Left renal cortex interstitium (tissue), 4 donors: ENCODE measurements at regions not wholly inside any gene's neighbourhood (a gene's known extent, or its start where the extent isn't known, plus 50 kb on each side); places are given as distances from the start of the nearest gene placed in this dataset.
"Not testable (repeated sequence)": the region's sequence is repeated elsewhere in the genome, so short reads cannot be mapped to it uniquely, and the experiment has no call there.

Experiments
- DNase-seq, 4 donors: peaks; one replicate each; pipeline ENCODE4 v3.0.0-alpha.2; 2013; ENCODE audit warnings: low read depth in 4 of 4, low spot score in 2 of 4, missing footprints in 1 of 4

DNA sequence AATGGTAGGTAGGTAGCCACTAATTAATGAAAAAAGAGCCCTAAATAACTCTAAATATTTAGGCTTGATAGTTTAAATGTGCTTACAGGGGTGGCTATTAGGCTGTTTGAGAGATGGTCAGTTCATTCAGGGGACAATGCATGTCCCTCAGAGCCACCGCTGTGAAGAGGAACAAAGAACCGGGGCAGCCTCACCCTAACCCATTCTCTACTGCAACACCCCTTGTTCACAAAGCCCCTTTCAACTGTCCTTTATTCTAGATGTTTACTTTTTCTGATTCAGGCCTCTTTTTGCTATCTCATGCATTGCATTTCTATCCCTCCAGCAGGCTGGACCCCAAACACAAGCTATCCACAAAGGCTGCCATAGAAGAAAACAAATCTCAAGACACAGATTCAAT is 906.7 kb downstream of the NR2F1-AS1 start:
- no peak for DNase-seq

DNA sequence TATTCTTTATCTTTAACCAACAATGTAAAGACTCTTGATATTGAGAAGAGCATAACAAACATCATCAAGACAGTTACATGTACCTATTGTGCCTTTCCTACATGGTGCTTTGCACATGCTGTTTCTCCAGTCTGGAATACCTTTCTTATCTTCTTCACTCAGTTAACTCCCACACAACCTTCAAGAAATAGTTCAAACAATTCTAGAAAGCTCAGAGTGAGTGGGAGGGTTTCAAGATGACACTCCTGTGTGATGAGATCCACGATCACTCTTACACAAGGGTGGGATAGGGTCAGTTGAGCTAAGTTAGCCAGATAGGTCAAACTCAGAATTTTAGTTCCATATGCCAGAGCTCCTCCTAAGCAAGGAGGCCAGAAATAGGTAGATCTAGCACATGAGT is 915.5 kb downstream of the NR2F1-AS1 start:
- DNase-seq: no peak

DNA sequence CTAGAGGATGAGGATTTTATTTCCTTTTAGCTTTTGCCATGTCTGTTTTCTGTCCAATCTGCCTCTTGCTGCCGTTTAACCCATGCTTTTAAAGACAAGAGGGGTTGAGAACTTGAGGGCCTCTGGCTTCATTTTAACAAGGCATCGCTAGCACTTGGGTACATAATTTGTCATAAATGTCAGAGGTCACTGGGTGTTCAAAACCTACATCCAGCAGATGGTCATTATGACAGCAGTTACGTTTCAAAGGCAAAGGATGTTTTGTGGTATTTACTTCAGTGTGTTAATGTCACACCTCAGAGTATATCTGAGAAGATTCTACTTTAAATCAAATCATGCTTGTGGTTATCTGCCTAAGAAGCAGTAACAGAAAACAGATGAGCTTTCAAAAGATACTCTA is 918.3 kb downstream of the NR2F1-AS1 start:
- no peak for DNase-seq

DNA sequence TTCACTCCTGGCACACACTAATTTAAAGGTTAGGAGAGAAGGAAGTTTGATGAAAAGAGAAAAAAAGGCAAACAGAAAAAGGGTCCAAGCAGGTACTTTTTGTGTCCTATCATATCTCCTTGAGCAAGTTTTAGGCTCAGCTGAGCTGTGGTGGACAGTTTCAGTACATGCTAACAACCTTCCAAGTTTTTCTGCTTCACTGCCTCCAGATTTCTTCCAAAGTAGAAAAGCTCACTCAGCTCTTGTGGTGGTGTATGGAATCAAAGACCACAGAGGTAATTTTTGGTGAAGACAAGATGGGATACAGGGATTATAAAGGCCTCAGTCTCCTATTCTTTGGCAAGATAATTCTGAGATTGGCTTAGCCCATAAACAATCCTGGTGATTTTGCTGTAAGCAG is 921.8 kb downstream of the NR2F1-AS1 start:
- DNase-seq: no peak

DNA sequence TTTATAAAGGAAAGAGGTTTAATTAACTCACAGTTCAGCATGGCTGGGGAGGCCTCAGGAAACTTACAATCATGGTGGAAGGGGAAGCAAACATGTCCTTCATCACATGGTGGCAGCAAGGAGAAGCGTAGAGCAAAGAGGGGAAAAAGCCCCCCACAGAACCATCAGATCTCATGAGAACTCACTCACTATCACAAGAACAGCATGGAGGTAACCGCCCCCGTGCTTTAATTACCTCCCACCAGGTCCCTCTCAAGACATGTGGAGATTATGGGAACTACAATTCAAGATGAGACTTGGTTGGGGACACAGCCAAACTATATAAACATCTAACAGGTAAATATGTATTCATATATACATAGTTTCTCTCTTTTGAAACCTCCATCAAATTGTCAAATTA is 926.4 kb downstream of the NR2F1-AS1 start:
- DNase-seq: not testable (repeated sequence)

DNA sequence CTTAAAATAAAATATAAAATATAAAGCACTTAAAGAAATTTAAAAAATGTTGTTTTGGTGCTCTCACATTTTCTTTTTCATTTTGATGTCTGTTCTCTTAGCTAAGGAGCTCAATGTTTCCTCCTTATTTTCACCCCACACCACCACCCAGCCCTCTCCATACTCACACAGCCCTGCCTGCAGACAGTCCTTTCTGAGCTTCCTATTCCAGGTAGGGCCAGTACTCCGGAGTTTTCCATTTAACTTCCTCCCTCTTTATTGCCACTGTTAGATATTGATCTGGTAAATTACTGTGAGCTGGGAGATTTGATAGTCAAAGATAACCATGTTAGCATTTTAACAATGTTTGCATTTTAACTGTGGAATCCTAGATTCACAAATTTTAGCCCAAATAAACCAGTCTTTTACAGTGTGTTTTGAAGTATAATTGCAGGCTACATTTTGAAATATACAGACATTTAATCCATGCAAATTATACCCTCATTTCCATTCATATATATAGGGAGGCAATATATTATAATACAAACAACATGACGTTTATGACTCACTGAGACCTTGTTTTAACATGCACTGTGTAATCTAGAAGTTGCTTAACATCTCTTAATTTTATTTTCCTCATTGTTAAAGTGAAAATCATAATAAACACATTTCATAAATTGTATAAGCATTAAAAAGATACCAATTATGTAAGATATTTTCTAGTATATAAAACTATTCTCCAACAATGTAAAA is 927.1 kb downstream of the NR2F1-AS1 start:
- DNase-seq: no peak

DNA sequence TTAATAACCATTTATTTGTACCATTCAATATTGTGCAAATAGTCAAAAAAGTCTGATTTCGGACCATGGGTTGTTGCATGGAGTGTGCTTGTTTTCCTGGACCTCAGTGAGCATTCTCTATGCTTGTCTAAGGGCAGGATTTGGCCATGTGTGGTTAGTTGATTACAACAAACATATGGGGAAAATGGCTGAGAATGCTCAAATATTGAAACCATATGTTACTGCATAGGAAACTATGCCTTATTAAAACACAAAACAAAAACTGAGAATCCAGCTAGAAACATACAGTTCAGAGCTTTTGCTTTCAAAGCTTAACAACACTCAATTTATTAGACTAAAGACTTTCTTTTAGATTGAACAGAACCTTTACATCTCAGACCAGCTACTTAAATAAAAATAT is 928.3 kb downstream of the NR2F1-AS1 start:
- DNase-seq: no peak

DNA sequence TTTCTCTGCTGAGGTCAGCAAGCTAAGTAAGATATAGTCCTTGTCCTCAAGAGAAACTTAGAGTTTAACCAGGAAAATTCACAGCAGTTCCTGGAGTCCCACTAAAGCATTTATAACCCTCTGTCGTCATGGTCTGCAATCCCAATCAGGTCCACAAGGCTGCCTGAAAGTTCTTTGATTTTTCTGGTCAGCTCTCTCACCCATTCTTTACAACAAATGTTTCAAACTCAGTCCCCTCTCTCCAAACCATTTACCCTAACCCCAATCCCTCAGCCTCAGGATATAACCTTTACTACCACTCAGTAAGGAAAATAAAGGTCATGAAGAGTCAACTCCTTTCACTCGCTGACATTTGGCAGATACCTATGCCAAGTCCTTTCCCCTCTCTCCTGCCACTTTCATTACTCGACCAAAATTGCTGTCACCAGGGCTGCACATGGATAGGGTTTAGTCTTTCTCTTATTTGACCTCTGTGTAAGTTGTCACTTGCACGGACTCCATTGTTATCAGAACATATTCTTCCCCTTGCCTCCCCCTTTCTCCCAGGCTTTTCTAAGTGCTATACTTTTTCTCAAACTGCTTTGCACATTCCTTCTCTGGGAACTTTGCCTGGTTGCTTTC is 936.6 kb downstream of the NR2F1-AS1 start:
- no peak for DNase-seq

DNA sequence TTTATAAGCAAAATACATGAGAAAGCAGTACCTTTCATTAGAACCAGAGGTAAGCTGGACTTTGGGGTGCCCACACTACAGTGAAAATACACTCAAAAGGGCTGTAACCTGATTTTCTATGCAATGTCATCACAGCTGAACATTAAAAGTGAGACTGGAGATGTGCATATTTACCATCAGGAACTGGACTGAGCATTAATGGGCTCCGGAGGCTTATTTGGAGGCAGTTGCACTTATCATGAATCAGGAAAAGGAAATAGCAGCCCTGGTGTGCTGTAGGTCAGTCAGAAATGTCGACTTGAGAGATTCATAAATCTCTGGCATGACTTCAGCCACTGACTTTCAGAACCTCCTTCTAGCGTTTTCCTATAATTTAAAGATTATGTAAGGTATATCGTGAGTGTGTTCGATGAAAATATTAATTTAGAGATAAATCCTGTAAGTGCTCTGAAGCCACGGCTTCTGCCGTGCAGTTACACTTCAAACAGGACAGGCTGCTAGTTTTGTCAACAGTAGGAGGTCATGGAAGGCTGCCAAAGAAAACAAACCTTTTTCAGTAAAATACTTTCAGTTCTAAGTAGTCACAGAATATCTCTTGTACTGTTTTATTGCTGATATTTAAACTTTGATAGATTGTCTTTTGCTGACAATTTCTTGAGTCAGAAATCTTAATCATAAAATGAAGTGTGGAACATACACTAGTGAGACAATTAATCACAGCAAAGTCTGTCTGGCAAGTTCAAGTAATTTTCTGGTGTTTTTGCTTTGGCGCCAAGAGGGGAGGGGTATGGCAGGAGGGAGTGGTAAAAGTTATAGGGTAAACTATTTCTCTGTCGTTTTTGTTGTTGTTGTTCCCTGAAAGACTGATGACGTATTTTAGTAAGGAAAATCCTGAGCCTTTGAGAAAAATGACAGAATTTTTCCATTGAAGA is 939.7 kb downstream of the NR2F1-AS1 start:
- peak; percentile 79 to 98 (median 90) for DNase-seq

DNA sequence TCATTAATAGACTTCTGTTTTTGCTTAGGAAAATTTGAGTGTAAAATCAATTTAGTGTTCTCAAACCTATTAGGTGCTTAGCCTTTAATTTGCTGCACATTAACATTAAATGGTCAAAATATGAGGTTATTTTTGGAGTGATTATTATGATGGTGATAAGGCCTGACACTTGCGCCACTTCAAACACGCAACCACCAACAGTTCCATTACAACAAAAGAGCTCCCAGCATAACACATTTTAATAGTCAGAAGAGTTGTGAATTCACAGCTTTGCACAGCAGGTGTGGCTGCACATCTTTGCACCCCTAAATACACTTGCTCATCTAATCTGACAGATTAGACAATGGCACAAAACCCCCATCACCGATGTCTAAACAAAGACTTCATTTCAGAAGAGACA is 940.7 kb downstream of the NR2F1-AS1 start:
- no peak for DNase-seq

DNA sequence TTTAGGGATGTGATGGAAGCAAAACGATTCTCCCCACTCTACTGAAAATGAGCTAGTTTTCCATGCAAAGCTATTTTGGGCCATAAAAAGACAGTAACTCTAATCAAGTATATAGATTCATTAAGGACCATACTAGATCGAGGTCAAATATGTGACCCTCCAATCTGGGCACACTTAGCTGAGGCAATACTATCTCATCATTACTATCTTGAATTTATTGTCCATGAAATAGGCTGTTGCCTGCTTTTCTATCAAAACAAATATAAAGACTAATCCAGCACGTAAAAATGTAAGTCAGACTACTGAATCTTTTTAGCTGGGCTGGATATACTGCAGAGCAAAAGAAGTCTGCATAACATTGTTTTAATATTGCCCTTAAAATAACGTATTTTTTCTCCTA is 943.1 kb downstream of the NR2F1-AS1 start:
- no peak for DNase-seq

DNA sequence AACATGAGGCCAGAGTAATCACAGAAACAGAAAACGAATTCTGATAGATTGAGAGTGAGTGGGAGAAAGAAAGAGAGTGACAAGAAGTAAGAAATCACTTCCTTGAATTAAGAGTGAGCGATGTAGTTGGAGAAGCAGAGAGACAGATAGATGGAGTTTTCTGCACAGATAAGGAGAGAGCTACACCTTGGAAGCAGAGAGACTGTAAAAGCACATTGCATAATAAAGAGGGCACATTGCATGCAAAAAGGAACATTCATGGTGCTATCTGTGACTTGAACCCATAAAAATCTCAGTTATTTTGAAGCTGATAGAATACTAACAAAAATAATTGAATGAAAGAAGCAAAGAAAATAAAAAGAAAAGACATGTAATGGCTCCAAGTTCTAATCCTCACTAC is 943.8 kb downstream of the NR2F1-AS1 start:
- DNase-seq: no peak

DNA sequence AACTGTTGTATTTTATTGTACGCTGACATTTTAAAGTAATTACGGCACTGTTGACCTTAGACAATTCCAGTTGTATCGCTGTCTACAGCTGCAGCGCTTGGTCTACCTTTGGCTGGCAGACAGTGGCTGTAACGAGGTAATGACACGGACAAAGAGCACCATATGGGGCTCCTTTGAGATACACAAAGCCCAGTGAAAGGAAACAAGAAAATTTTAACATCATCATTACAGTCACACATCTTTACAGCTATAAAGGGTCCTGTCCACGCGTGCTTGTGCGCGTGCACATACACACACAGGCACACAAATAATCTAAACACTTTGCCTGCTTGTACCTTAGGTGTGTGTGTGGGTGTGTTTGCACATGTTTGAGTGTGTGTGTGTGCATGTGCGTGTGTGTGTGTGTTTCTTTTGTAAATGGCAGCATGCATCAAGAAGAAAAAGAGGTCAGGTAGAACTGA is 946.0 kb downstream of the NR2F1-AS1 start:
- no peak for DNase-seq

DNA sequence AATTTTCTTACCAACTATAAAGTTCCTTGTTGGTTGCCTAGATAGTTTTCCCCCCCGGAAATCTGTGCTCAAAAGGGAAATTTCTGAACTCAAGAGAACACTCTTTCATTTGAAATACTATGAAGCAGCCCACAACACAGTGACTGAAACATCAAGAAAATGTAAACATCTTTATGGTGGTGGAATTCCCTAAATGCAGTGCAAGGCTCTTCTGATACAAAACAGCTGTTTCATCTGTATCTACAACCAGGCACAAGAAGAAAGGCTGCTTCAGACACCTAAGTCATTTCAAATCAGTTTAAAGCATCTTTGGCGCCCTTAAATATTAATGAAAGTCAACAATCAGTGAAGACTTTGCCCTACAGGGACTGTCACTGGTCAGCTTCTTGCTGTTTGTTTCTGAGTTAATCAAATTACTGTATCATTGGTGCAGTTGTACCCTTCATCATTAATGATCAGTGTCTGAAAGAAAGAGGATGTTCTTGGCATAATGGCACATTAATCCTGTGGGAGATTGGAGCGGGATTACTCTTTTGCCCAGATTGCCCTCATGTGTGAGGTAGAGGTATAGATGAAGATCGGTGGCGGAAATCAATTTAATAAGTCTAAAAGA is 947.0 kb downstream of the NR2F1-AS1 start:
- no peak for DNase-seq

DNA sequence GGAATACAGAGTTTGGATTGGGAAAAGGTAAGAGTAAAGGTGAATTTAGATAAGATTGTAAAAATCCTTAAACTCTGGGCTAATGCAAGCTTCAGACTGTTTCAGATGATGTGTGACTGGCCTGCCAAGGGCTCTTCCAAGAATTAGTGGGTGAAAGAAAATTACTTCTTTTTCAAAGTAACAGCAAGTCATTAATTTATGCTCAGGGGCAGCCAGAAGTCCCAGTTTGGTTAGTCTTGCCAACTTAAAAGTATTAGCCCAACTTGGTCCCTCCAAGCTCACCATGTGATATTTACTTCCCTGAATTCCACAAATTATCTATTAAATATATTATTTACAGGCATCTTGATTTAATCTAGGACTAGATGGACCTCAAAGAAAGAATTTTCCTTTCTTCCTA is 947.8 kb downstream of the NR2F1-AS1 start:
- DNase-seq: no peak

DNA sequence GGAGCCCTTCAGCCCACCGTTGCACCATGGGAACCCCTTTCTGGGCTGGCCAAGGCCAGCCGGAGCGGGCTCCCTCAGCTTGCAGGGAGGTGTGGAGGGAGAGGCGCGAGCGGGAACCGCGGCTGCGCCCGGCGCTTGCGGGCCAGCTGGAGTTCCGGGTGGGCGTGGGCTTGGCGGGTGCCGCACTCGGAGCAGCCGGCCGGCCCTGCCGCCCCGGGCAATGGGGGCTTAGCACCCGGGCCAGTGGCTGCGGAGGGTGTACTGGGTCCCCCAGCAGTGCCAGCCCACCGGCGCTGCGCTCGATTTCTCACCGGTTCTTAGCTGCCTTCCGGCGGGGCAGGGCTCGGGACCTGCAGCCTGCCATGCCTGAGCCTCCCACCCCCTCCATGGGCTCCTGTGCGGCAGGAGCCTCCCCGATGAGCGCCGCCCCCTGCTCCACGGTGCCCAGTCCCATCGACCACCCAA is 949.8 kb downstream of the NR2F1-AS1 start:
- DNase-seq: not testable (repeated sequence)

DNA sequence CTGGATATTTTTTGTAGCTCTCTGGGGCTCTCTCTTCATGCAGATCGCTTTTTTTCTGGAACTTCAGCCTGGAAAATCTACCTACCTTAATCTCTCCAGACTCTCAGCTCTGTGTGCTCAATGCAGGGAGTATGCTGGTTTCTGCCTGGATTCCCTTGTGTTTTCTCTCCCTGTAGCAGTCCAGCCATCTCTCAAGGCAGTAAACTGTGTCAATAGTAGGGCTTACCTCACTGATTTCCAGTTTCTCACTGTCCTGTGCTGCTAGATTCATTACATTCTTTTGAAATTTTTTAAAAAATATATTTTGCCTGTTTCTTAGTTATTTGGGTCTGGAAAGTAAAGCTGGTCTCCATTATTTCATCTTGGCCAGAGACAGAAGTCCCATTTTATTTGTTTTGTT is 951.4 kb downstream of the NR2F1-AS1 start:
- no peak for DNase-seq

DNA sequence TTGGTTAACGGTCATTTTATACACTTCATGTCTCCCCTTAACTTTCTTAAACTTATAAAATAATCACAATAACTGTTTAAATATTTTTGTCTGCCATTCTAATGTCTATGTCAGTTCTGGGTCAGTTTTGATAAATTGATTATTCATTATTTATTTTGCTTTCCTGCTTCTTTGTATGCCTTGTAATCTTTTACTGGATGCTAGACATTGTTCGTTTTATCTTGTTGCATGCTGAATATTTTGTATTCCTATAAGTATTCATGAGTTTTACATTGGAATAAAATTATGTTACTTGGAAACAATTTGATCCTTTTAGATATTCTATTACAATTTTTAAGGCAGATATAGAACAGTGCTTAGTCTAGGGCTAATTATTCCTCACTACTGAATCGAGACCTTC is 952.0 kb downstream of the NR2F1-AS1 start:
- no peak for DNase-seq

DNA sequence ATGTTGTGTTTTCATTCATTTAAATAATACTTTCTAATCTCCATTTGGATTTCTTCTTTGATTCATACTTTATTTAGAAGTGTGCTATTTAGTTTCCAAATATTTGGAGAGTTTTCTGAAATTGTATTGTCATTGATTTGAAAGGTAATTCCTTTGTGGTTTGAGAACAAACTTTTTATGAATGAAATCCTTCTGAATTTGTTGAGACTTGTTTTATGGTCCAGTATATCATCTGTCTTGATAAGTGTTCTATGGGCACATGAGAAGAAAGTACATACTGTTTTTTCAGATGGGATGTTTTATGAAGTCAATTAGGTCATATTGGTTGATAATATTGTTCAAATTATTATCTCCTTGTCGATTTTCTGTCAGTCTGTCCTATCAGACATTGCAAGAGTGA is 953.8 kb downstream of the NR2F1-AS1 start:
- no peak for DNase-seq

DNA sequence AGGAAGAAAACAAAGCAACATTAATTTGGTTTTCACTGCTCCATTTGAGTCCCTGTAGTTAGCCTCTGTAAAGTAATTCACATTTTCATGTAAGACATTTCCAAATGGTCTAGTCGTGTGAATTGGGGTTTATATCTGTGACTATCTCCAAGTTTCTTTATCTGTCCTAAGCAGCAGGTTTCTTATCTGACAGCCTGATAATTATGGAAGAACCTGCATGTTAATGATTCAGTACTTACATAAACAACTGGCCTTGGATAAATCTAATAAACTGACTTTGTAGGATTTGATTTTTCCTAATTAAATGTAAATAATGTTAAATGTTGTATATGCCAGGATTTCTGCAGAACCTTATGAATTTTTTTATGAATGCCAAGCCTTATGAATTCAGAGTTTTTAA is 964.9 kb downstream of the NR2F1-AS1 start:
- no peak for DNase-seq

DNA sequence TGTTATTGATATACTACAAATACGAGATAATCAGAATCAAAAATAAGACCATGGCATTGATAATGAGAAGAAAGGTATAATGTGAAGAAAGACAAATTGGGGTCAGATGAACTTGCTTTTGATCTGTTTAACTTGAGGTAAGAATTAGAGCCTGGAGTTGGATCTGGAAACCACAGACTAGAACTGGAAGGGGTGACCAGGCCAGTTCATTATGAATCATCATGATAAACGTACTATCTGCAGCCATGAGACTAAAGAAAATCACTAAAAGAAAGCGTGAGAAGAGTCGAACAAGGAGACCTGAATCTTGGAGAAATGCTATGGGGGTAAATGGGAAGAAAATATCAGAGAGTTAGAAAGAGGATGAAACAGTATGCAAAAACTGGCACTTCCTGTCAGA is 967.5 kb downstream of the NR2F1-AS1 start:
- no peak for DNase-seq
